ENCODE measurements at regions not wholly inside any gene's neighbourhood (a gene's known extent, or its start where the extent isn't known, plus 50 kb on each side); places are given as distances from the start of the nearest gene placed in this dataset.
"Not testable (repeated sequence)": the region's sequence is repeated elsewhere in the genome, so short reads cannot be mapped to it uniquely, and the experiment has no call there.

- H3K9me3 Mint-ChIP-seq = peaks cover 0 to 17% (median 7%) of the 10 kb centered on the region in 6 donors
- no peaks in the 10 kb centered on the region for H3K4me1 Mint-ChIP-seq
- no peaks in the 10 kb centered on the region for H3K36me3 Mint-ChIP-seq
- no peak overlapping the region for H3K27ac Mint-ChIP-seq
- DNase-seq = no peak
- H3K4me3 Mint-ChIP-seq = no peak overlapping the region
- H3K27me3 Mint-ChIP-seq (ENCODE audit: low read depth in 3 of 3) = peaks cover 0 to 2% (median 1%) of the 10 kb centered on the region in 3 donors
Observed at GRCh38 chr3:117054556-117054955, 345.0 kb downstream of the TUSC7 start.

- not testable (repeated sequence) for H3K36me3 Mint-ChIP-seq; H3K27me3 Mint-ChIP-seq (ENCODE audit: low read depth in 3 of 3); DNase-seq; H3K4me3 Mint-ChIP-seq; H3K4me1 Mint-ChIP-seq; H3K27ac Mint-ChIP-seq
- peaks cover 0 to 15% (median 7%) of the 10 kb centered on the region in 6 donors for H3K9me3 Mint-ChIP-seq
Observed at GRCh38 chr3:117056946-117057345, 347.4 kb downstream of the TUSC7 start.

GRCh38 chr3:117059067-117059955 lies 349.7 kb downstream of the TUSC7 start:
- Mint-ChIP-seq H3K27me3 (ENCODE audit: low read depth in 3 of 3) (peaks cover 0 to 4% (median 1%) of the 10 kb centered on the region in 3 donors), H3K36me3 (no peaks in the 10 kb centered on the region), H3K9me3 (peaks cover 0 to 13% (median 2%) of the 10 kb centered on the region in 6 donors), H3K27ac (no peak overlapping the region), H3K4me1 (no peaks in the 10 kb centered on the region), H3K4me3 (no peak overlapping the region)
- no peak for DNase-seq

- Mint-ChIP-seq H3K36me3 (no peaks in the 10 kb centered on the region), H3K4me1 (no peaks in the 10 kb centered on the region), H3K9me3 (peaks cover 0 to 7% (median 2%) of the 10 kb centered on the region in 6 donors), H3K27me3 (ENCODE audit: low read depth in 3 of 3) (peaks cover 0 to 4% (median 0%) of the 10 kb centered on the region in 3 donors), H3K4me3 (no peak overlapping the region), H3K27ac (no peak overlapping the region)
- DNase-seq = no peak
Observed at GRCh38 chr3:117059956-117060270, 350.3 kb downstream of the TUSC7 start.

GRCh38 chr3:117063930-117064329 lies 354.4 kb downstream of the TUSC7 start:
- no peaks in the 10 kb centered on the region for H3K36me3 Mint-ChIP-seq
- no peaks in the 10 kb centered on the region for H3K4me1 Mint-ChIP-seq
- H3K9me3 Mint-ChIP-seq = peaks cover 0 to 9% (median 4%) of the 10 kb centered on the region in 6 donors
- H3K27ac Mint-ChIP-seq = no peak overlapping the region
- no peak overlapping the region for H3K4me3 Mint-ChIP-seq
- peaks cover 0 to 2% (median 0%) of the 10 kb centered on the region in 3 donors for H3K27me3 Mint-ChIP-seq (ENCODE audit: low read depth in 3 of 3)
- DNase-seq = no peak

- no peak for DNase-seq
- Mint-ChIP-seq H3K4me3 (no peak overlapping the region), H3K4me1 (no peaks in the 10 kb centered on the region), H3K27ac (no peak overlapping the region), H3K9me3 (peaks cover 0 to 25% (median 8%) of the 10 kb centered on the region in 6 donors), H3K36me3 (no peaks in the 10 kb centered on the region), H3K27me3 (ENCODE audit: low read depth in 3 of 3) (no peaks in the 10 kb centered on the region)
Observed at GRCh38 chr3:117068301-117068700, 358.7 kb downstream of the TUSC7 start.

- H3K36me3 Mint-ChIP-seq = no peaks in the 10 kb centered on the region
- peaks cover 0 to 32% (median 5%) of the 10 kb centered on the region in 6 donors for H3K9me3 Mint-ChIP-seq
Observed at GRCh38 chr3:117074826-117075225, 365.2 kb downstream of the TUSC7 start.

GRCh38 chr3:117079997-117080396 lies 370.4 kb downstream of the TUSC7 start:
- Mint-ChIP-seq H3K4me1 (no peaks in the 10 kb centered on the region), H3K36me3 (no peaks in the 10 kb centered on the region), H3K4me3 (no peak overlapping the region), H3K27me3 (ENCODE audit: low read depth in 3 of 3) (no peaks in the 10 kb centered on the region), H3K9me3 (peaks cover 1 to 38% (median 14%) of the 10 kb centered on the region in 6 donors), H3K27ac (no peak overlapping the region)
- DNase-seq = no peak

More at GRCh38 chr3:117074826-117075225, 365.2 kb downstream of the TUSC7 start:
- Mint-ChIP-seq H3K4me1 (no peaks in the 10 kb centered on the region), H3K27me3 (ENCODE audit: low read depth in 3 of 3) (no peaks in the 10 kb centered on the region), H3K4me3 (no peak overlapping the region), H3K27ac (no peak overlapping the region)
- DNase-seq = no peak

GRCh38 chr3:117080872-117081271 lies 371.3 kb downstream of the TUSC7 start:
- H3K9me3 Mint-ChIP-seq = peaks cover 2 to 37% (median 14%) of the 10 kb centered on the region in 6 donors
- no peaks in the 10 kb centered on the region for H3K27me3 Mint-ChIP-seq (ENCODE audit: low read depth in 3 of 3)
- H3K36me3 Mint-ChIP-seq = no peaks in the 10 kb centered on the region
- no peaks in the 10 kb centered on the region for H3K4me1 Mint-ChIP-seq
- no peak overlapping the region for H3K27ac Mint-ChIP-seq
- no peak overlapping the region for H3K4me3 Mint-ChIP-seq
- DNase-seq = no peak

- Mint-ChIP-seq H3K27ac (no peak overlapping the region), H3K4me3 (no peak overlapping the region), H3K27me3 (ENCODE audit: low read depth in 3 of 3) (peaks cover 0 to 4% (median 0%) of the 10 kb centered on the region in 3 donors), H3K4me1 (no peaks in the 10 kb centered on the region), H3K36me3 (no peaks in the 10 kb centered on the region), H3K9me3 (peaks cover 4 to 36% (median 16%) of the 10 kb centered on the region in 6 donors)
- DNase-seq = no peak
Observed at GRCh38 chr3:117084277-117084676, 374.7 kb downstream of the TUSC7 start.

- Mint-ChIP-seq H3K27me3 (ENCODE audit: low read depth in 3 of 3) (peaks cover 0 to 4% (median 0%) of the 10 kb centered on the region in 3 donors), H3K4me1 (no peaks in the 10 kb centered on the region), H3K4me3 (no peak overlapping the region), H3K27ac (no peak overlapping the region), H3K9me3 (peaks cover 4 to 34% (median 17%) of the 10 kb centered on the region in 6 donors), H3K36me3 (no peaks in the 10 kb centered on the region)
- DNase-seq = no peak
Observed at GRCh38 chr3:117084739-117085270, 375.2 kb downstream of the TUSC7 start.

- no peaks in the 10 kb centered on the region for H3K36me3 Mint-ChIP-seq
- no peak for DNase-seq
- H3K27me3 Mint-ChIP-seq (ENCODE audit: low read depth in 3 of 3) = peaks cover 0 to 4% (median 0%) of the 10 kb centered on the region in 3 donors
- H3K9me3 Mint-ChIP-seq = peaks cover 4 to 27% (median 11%) of the 10 kb centered on the region in 6 donors
- H3K4me1 Mint-ChIP-seq = no peaks in the 10 kb centered on the region
- H3K27ac Mint-ChIP-seq = no peak overlapping the region
- no peak overlapping the region for H3K4me3 Mint-ChIP-seq
Observed at GRCh38 chr3:117091676-117092075, 382.1 kb downstream of the TUSC7 start.

- H3K4me1 Mint-ChIP-seq = no peaks in the 10 kb centered on the region
- no peak overlapping the region for H3K4me3 Mint-ChIP-seq
- no peaks in the 10 kb centered on the region for H3K27me3 Mint-ChIP-seq (ENCODE audit: low read depth in 3 of 3)
- no peak for DNase-seq
- H3K9me3 Mint-ChIP-seq = peaks cover 0 to 20% (median 5%) of the 10 kb centered on the region in 6 donors
- H3K36me3 Mint-ChIP-seq = no peaks in the 10 kb centered on the region
- no peak overlapping the region for H3K27ac Mint-ChIP-seq
Observed at GRCh38 chr3:117096549-117096948, 387.0 kb downstream of the TUSC7 start.

GRCh38 chr3:117097351-117097750 lies 387.8 kb downstream of the TUSC7 start:
- H3K27me3 Mint-ChIP-seq (ENCODE audit: low read depth in 3 of 3) = no peaks in the 10 kb centered on the region
- DNase-seq = no peak
- H3K4me1 Mint-ChIP-seq = no peaks in the 10 kb centered on the region
- no peak overlapping the region for H3K27ac Mint-ChIP-seq
- peaks cover 0 to 12% (median 5%) of the 10 kb centered on the region in 6 donors for H3K9me3 Mint-ChIP-seq
- no peaks in the 10 kb centered on the region for H3K36me3 Mint-ChIP-seq
- no peak overlapping the region for H3K4me3 Mint-ChIP-seq
